Posterior cingulate gyrus (tissue), 11 donors: ENCODE measurements at regions not wholly inside any gene's neighbourhood (a gene's known extent, or its start where the extent isn't known, plus 50 kb on each side); places are given as distances from the start of the nearest gene placed in this dataset.

Experiments used
- DNase-seq, 10 donors: peaks; one replicate each; pipeline versions ENCODE4 v3.0.0 to v3.0.0-alpha.2; 2020 to 2021; ENCODE audit warnings: mixed read lengths in 3 of 10
- intact Hi-C: fragments of 100-400 bp; cut with DNase I; formaldehyde crosslinking; loops from one replicate; pipeline ENCODE4 v1.15.1; 2023

- intact Hi-C loops: no loop called here
Observed at GRCh38 chr16:35910409-35910808, 2451.0 kb downstream of the TP53TG3F start.

GRCh38 chr16:35911899-35912298, 2452.5 kb downstream of the TP53TG3F start:
- intact Hi-C loops: no loop called here

More at GRCh38 chr16:35910409-35910808, 2451.0 kb downstream of the TP53TG3F start:
- no peak for DNase-seq

GRCh38 chr16:35931722-35932121, 2472.3 kb downstream of the TP53TG3F start:
- intact Hi-C loops: no loop called here
- no peak for DNase-seq

More at GRCh38 chr16:35911899-35912298, 2452.5 kb downstream of the TP53TG3F start:
- no peak for DNase-seq
